Fibroblast of the aortic adventitia (primary cell): ENCODE measurements at regions not wholly inside any gene's neighbourhood (a gene's known extent, or its start where the extent isn't known, plus 50 kb on each side); places are given as distances from the start of the nearest gene placed in this dataset.

ENCODE experiments used
- DNase-seq: peaks from one replicate; pipeline ENCODE4 v3.0.0-alpha.2; 2010; ENCODE audit warnings: low read depth
- H3K4me3 ChIP-seq: 2 replicates; pipeline ENCODE4 v1.5.1; 2011; ENCODE audit warnings: low read depth, mild to moderate bottlenecking, control low read depth, low read length, moderate library complexity
- TF ChIP-seq, protein P1 (sequence below): IDR thresholded peaks from 2 replicates; pipeline ENCODE4 v1.5.1; 2011; ENCODE audit warnings: mild to moderate bottlenecking, low read length, control low read depth, inconsistent platforms; ENCODE audit not compliant: insufficient read depth

DNA sequence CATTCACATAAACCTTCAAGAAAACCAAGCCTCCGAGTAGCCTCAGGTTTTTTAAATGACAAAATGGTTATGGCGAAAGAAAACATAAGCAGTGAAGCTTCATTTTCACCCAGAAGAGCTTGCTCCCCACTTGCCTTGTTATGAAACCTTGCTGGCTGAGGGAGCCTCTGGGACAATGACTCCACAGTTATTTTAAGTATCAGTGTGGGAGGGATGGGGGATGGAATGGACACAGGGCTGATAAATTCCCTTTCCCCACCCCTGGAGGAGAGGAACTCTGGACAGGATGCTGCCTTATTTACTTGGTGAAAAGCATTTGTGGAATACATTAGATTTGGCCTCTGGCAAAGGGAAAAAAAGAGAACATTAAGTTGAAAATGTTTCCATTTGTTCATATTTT is 220.7 kb upstream of the CNKSR2 start:
- TF ChIP-seq, protein P1, sequence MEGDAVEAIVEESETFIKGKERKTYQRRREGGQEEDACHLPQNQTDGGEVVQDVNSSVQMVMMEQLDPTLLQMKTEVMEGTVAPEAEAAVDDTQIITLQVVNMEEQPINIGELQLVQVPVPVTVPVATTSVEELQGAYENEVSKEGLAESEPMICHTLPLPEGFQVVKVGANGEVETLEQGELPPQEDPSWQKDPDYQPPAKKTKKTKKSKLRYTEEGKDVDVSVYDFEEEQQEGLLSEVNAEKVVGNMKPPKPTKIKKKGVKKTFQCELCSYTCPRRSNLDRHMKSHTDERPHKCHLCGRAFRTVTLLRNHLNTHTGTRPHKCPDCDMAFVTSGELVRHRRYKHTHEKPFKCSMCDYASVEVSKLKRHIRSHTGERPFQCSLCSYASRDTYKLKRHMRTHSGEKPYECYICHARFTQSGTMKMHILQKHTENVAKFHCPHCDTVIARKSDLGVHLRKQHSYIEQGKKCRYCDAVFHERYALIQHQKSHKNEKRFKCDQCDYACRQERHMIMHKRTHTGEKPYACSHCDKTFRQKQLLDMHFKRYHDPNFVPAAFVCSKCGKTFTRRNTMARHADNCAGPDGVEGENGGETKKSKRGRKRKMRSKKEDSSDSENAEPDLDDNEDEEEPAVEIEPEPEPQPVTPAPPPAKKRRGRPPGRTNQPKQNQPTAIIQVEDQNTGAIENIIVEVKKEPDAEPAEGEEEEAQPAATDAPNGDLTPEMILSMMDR = no peak
- H3K4me3 ChIP-seq = no peak overlapping the region
- peak; percentile 67 for DNase-seq

DNA sequence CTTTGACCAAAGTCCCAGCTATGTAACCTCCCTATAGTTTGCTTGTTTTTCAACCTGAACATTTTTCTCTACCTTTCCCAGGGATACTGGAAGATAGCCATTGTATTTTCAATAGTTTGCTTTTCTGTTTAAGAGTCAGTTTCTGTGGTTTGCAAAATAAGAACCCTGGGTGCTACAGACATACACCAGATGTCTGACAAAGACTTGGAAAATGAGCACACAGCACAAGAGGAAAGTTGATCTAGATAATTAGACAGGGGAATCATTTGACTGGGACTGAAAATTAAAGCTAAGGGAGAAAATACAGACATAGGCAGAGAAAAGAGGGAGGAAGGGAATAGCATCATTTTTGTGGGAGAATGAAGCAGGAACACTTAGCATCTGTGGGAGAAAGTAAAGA is 218.3 kb upstream of the CNKSR2 start:
- H3K4me3 ChIP-seq = no peak overlapping the region
- DNase-seq = no peak
- TF ChIP-seq, protein P1 = no peak

- no peak for DNase-seq
- TF ChIP-seq, protein P1 = no peak
- H3K4me3 ChIP-seq = no peak overlapping the region
These were observed 217.6 kb upstream of the CNKSR2 start for GRCh38 chrX:21156632-21157031.

DNA sequence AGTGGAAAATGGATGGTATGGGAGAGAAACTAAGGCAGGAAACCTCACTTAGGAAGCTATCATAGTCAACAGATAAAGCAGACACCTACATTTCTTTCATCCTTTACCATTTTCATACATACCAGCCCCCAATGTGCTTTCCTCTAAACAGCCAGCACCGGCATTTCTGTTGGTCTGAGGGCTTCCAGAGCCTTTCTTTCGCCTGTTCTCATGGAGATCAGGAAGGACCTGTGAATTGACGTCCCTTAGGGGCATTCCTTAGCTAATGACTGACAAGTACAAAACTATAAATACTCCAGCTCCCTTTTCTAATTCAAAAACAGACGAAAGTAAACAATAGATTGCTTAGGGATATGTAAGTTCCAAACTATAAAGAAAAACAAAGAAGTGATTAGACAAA is 215.5 kb upstream of the CNKSR2 start:
- TF ChIP-seq, protein P1 = no peak
- H3K4me3 ChIP-seq = no peak overlapping the region
- DNase-seq = no peak

DNA sequence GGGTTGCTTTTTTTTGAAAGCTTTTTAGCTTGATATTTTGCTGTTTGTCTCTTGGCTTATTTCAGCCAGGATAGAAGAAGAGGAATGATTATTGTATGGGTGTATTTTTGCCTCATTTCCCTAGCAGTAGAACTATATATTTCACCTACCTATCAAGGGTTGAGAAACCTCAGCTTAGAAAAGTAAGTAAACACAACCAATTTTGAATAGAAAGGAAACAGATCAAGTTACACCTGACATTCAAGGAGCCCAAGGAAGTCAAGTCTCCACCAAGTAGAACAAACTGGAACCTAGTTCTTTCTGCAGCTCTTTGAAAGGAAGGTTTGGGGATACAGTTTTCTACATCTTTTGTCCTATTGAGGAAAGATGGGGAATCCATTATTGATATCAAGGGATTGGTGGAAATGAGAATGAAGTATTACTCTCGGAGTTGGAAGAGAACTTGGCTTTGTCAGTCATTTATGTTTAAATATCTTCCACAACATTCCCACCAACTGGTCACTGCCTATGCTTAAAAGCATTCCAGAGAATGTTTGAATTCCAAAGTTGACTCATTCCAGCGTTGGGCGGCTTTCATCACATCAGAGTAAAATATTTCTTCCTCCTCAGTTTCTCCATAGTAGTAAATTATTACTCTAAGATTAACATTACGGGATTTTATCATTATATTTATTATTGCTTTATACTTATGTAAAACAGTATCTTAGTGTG is 207.8 kb upstream of the CNKSR2 start:
- DNase-seq = peak; percentile 59
- TF ChIP-seq, protein P1 = no peak
- H3K4me3 ChIP-seq = no peak overlapping the region

DNA sequence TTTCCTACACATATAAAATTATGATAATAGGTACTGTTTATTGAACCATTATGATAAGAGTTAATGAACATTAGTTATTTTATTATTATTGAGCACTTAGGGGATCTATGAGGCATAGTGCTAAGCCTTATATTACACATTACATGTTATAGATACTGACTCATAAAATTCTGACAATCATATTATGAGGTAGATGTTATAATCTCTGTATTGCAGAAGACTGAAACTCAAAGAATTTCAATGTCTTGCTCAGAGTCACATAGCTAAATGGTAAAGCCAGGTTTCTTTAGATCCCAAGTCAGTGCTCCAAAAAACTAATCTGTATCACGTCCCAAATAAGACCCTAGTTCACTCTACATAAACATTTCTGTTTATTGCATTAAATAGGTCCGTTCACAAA is 207.2 kb upstream of the CNKSR2 start:
- H3K4me3 ChIP-seq = no peak overlapping the region
- TF ChIP-seq, protein P1 = no peak
- no peak for DNase-seq

GRCh38 chrX:21167494-21167893 is 206.7 kb upstream of the CNKSR2 start:
- DNase-seq = no peak
- H3K4me3 ChIP-seq = no peak overlapping the region
- TF ChIP-seq, protein P1 = no peak
